Spleen (tissue), 11 donors: ENCODE measurements at regions not wholly inside any gene's neighbourhood (a gene's known extent, or its start where the extent isn't known, plus 50 kb on each side); places are given as distances from the start of the nearest gene placed in this dataset.

Experiments
- DNase-seq: peaks from one replicate; pipeline ENCODE4 v3.0.0-alpha.2; 2020
- H3K27ac ChIP-seq, 8 donors: fragments of 200-600 bp; sonication (generic) in 7 of 8; 1 replicate in 4 of 8; 2 replicates in 4 of 8; pipeline versions ENCODE4 v1.5.0 to v1.8.0; 2016 to 2021; ENCODE audit warnings: inconsistent platforms in 4 of 8, mild to moderate bottlenecking in 4 of 8, moderate library complexity in 1 of 8
- H3K27me3 ChIP-seq, 7 donors: fragments of 200-600 bp; sonication (generic) in 6 of 7; replicated peaks in 1 of 7; 1 replicate in 4 of 7; 2 replicates in 3 of 7; pipeline versions ENCODE4 v1.5.0 to v1.8.0; 2016 to 2021; ENCODE audit warnings: inconsistent platforms in 3 of 7, mild to moderate bottlenecking in 1 of 7
- H3K36me3 ChIP-seq, 6 donors: fragments of 200-600 bp; sonication (generic) in 5 of 6; 1 replicate in 4 of 6; 2 replicates in 2 of 6; pipeline versions ENCODE4 v1.5.0 to v1.8.0; 2016 to 2021; ENCODE audit warnings: inconsistent platforms in 2 of 6
- H3K4me1 ChIP-seq, 6 donors: fragments of 200-600 bp; sonication (generic) in 5 of 6; 1 replicate in 3 of 6; 2 replicates in 3 of 6; pipeline versions ENCODE4 v1.5.0 to v1.8.0; 2016 to 2021; ENCODE audit warnings: inconsistent platforms in 3 of 6
- H3K4me3 ChIP-seq, 8 donors: fragments of 200-600 bp; sonication (generic) in 7 of 8; 1 replicate in 4 of 8; 2 replicates in 4 of 8; pipeline versions ENCODE4 v1.5.0 to v1.8.0; 2016 to 2021; ENCODE audit warnings: inconsistent platforms in 4 of 8, mild to moderate bottlenecking in 4 of 8, moderate library complexity in 2 of 8
- H3K9me3 ChIP-seq, 8 donors: fragments of 200-600 bp; sonication (generic) in 7 of 8; 1 replicate in 4 of 8; 2 replicates in 4 of 8; pipeline versions ENCODE4 v1.5.0 to v1.8.0; 2016 to 2021; ENCODE audit warnings: inconsistent platforms in 4 of 8
- CTCF ChIP-seq, 11 experiments: fragments of 200-600 bp in 7 of 11; fragments of 450-650 bp in 4 of 11; sonication (generic) in 4 of 11; IDR thresholded peaks in 8 of 11; conservative IDR thresholded peaks in 3 of 11; 1 replicate in 7 of 11; 2 replicates in 4 of 11; pipeline versions ENCODE4 v1.4.0 to v1.8.0; 2016 to 2021; ENCODE audit warnings: antibody characterized with exemption in 11 of 11, inconsistent platforms in 4 of 11, mild to moderate bottlenecking in 1 of 11
- POLR2A ChIP-seq, 3 donors: fragments of 450-650 bp; IDR thresholded peaks; one replicate each; pipeline ENCODE4 v1.5.1; 2017; ENCODE audit warnings: antibody characterized with exemption in 3 of 3, mild to moderate bottlenecking in 1 of 3
- POLR2AphosphoS5 ChIP-seq, 3 donors: sonication (generic); formaldehyde crosslinking; IDR thresholded peaks; one replicate each; pipeline ENCODE4 v1.5.1; 2017; ENCODE audit warnings: antibody characterized with exemption in 3 of 3
- WGBS, 5 donors: extraction: QIAGEN DNeasy Blood & Tissue Kit in 3 of 5; methylation state at CpG; one replicate each; pipeline versions ENCODE4 v1.1.5 to v1.1.7; 2013 to 2018; 5-methylcytosine and 5-hydroxymethylcytosine counted together
- intact Hi-C: fragments of 100-400 bp; cut with DNase I; formaldehyde crosslinking; loops from one replicate; pipeline ENCODE4 v1.15.0; 2023; ENCODE audit warnings: low total_unique reads
- donor health status: healthy with polysubstance abuse.
- donor health status: DM: no; HTN: no; CAD: no; lungs with moderate emphysema.
- donor health status: DM: no; HTN: no; CAD: no.
- donor health status: Bipolar disorder and iron deficiency.
- donor health status: healthy.
- donor health status: DM: no; HTN: no; CAD: no.
- donor health status: DM: yes; HTN: yes; CAD: no.

- Histone ChIP-seq H3K4me1 (no peaks in the 10 kb centered on the region), H3K36me3 (no peaks in the 10 kb centered on the region), H3K4me3 (no peak overlapping the region), H3K9me3 (no peaks in the 10 kb centered on the region), H3K27me3 (peaks cover 0 to 7% (median 0%) of the 10 kb centered on the region in 7 donors), H3K27ac (no peak overlapping the region)
- no peak for DNase-seq
- TF ChIP-seq POLR2A (IDR thresholded peaks at IDR 0.05), result no peak
- TF ChIP-seq CTCF (IDR thresholded peaks at IDR 0.05 in 8 of 11, conservative IDR thresholded peaks at IDR 0.05 in 3 of 11), result no peak
- TF ChIP-seq POLR2AphosphoS5 (IDR thresholded peaks at IDR 0.05), result no peak
- intact Hi-C loops, result no loop called here
- WGBS, 5 donors, result 0 to 52% (median 1%) methylated on average over 1 of the region's 1 CpG
Measured at GRCh38 chr16:26756633-26757032, 310.1 kb upstream of the C16orf82 start.

GRCh38 chr16:26762594-26762993 lies 304.1 kb upstream of the C16orf82 start:
- 74 to 84% (median 83%) methylated on average over 8 of the region's 8 CpGs for WGBS, 5 donors
- TF ChIP-seq CTCF (IDR thresholded peaks at IDR 0.05 in 8 of 11, conservative IDR thresholded peaks at IDR 0.05 in 3 of 11) (no peak), POLR2AphosphoS5 (IDR thresholded peaks at IDR 0.05) (no peak), POLR2A (IDR thresholded peaks at IDR 0.05) (no peak)
- intact Hi-C loops, result no loop called here

GRCh38 chr16:26765087-26765486 lies 301.6 kb upstream of the C16orf82 start:
- intact Hi-C loops, result no loop called here
- H3K4me3 ChIP-seq, result no peak overlapping the region
- no peaks in the 10 kb centered on the region for H3K36me3 ChIP-seq
- 30 to 45% (median 36%) methylated on average over 4 of the region's 4 CpGs for WGBS, 5 donors
- peak in 8 of 11 experiments; percentile 12 to 61 (median 32) for TF ChIP-seq CTCF (IDR thresholded peaks at IDR 0.05 in 8 of 11, conservative IDR thresholded peaks at IDR 0.05 in 3 of 11)
- no peak for TF ChIP-seq POLR2AphosphoS5 (IDR thresholded peaks at IDR 0.05)
- no peak for DNase-seq
- H3K27ac ChIP-seq, result no peak overlapping the region
- peaks cover 0 to 6% (median 0%) of the 10 kb centered on the region in 8 donors for H3K9me3 ChIP-seq
- H3K27me3 ChIP-seq, result peaks cover 0 to 7% (median 0%) of the 10 kb centered on the region in 7 donors
- H3K4me1 ChIP-seq, result no peaks in the 10 kb centered on the region

More at GRCh38 chr16:26762594-26762993, 304.1 kb upstream of the C16orf82 start:
- Histone ChIP-seq H3K9me3 (peaks cover 0 to 6% (median 0%) of the 10 kb centered on the region in 8 donors), H3K27ac (no peak overlapping the region), H3K27me3 (peaks cover 0 to under 1% (median 0%) of the 10 kb centered on the region in 7 donors), H3K4me3 (no peak overlapping the region), H3K36me3 (no peaks in the 10 kb centered on the region), H3K4me1 (no peaks in the 10 kb centered on the region)
- DNase-seq, result no peak

- H3K4me3 ChIP-seq, result no peak overlapping the region
- H3K36me3 ChIP-seq, result no peaks in the 10 kb centered on the region
- DNase-seq, result no peak
- TF ChIP-seq POLR2A (IDR thresholded peaks at IDR 0.05) (no peak), CTCF (IDR thresholded peaks at IDR 0.05 in 8 of 11, conservative IDR thresholded peaks at IDR 0.05 in 3 of 11) (no peak), POLR2AphosphoS5 (IDR thresholded peaks at IDR 0.05) (no peak)
- intact Hi-C loops, result no loop called here
- H3K27me3 ChIP-seq, result peaks cover 0 to 22% (median 0%) of the 10 kb centered on the region in 7 donors
- H3K4me1 ChIP-seq, result no peaks in the 10 kb centered on the region
- no peak overlapping the region for H3K27ac ChIP-seq
- no peaks in the 10 kb centered on the region for H3K9me3 ChIP-seq
- WGBS, 5 donors, result 61 to 74% (median 73%) methylated on average over 9 of the region's 9 CpGs
Measured at GRCh38 chr16:26768385-26769010, 298.2 kb upstream of the C16orf82 start.
